ENCODE measurements at regions not wholly inside any gene's neighbourhood (a gene's known extent, or its start where the extent isn't known, plus 50 kb on each side); places are given as distances from the start of the nearest gene placed in this dataset.

- no peak for TF ChIP-seq CTCF (IDR thresholded peaks at IDR 0.05)
- TF ChIP-seq POLR2A (IDR thresholded peaks at IDR 0.05), result no peak
Observed at GRCh38 chr3:25257026-25257425, 171.0 kb upstream of the RARB start.
